GM23338 (cell line): ENCODE measurements at regions not wholly inside any gene's neighbourhood (a gene's known extent, or its start where the extent isn't known, plus 50 kb on each side); places are given as distances from the start of the nearest gene placed in this dataset.

Experiments
- CREB1 ChIP-seq: fragments of 250-450 bp; sonication (Bioruptor Pico); IDR thresholded peaks from 2 replicates; pipeline ENCODE4 v1.5.0; 2020; ENCODE audit warnings: low read depth, mild to moderate bottlenecking, moderate library complexity
- EZH2 ChIP-seq: fragments of 200-600 bp; sonication (generic); IDR thresholded peaks from one replicate; pipeline ENCODE4 v1.8.0; 2017; ENCODE audit warnings: antibody characterized with exemption, mild to moderate bottlenecking, low read depth; ENCODE audit not compliant: unreplicated experiment
- EZH2phosphoT487 ChIP-seq: fragments of 200-600 bp; sonication (generic); IDR thresholded peaks from one replicate; pipeline ENCODE4 v1.8.1; 2018; ENCODE audit warnings: antibody characterized with exemption; ENCODE audit not compliant: unreplicated experiment
- NANOG ChIP-seq: IDR thresholded peaks from 2 replicates; pipeline ENCODE4 v1.6.1; 2016; ENCODE audit warnings: antibody characterized with exemption, borderline replicate concordance
- POLR2AphosphoS5 ChIP-seq: IDR thresholded peaks from 2 replicates; pipeline ENCODE4 v1.6.1; 2016; ENCODE audit warnings: antibody characterized with exemption, low read depth
- TF ChIP-seq, protein P1 (sequence below), 2 experiments: fragments of 200-600 bp in 1 of 2; sonication (generic) in 1 of 2; conservative IDR thresholded peaks; 2 replicates each; pipeline versions ENCODE4 v1.5.1 to v1.6.1; 2016 to 2017; ENCODE audit warnings: antibody characterized with exemption in 2 of 2, low read depth in 2 of 2, mild to moderate bottlenecking in 2 of 2, moderate library complexity in 1 of 2
- TF ChIP-seq, protein P2 (sequence below): IDR thresholded peaks from one replicate; pipeline ENCODE4 v1.6.1; 2018; ENCODE audit warnings: antibody characterized with exemption; ENCODE audit not compliant: unreplicated experiment
- TF ChIP-seq, protein P3 (sequence below): IDR thresholded peaks from 2 replicates; pipeline ENCODE4 v1.6.1; 2016; ENCODE audit warnings: antibody characterized with exemption

DNA sequence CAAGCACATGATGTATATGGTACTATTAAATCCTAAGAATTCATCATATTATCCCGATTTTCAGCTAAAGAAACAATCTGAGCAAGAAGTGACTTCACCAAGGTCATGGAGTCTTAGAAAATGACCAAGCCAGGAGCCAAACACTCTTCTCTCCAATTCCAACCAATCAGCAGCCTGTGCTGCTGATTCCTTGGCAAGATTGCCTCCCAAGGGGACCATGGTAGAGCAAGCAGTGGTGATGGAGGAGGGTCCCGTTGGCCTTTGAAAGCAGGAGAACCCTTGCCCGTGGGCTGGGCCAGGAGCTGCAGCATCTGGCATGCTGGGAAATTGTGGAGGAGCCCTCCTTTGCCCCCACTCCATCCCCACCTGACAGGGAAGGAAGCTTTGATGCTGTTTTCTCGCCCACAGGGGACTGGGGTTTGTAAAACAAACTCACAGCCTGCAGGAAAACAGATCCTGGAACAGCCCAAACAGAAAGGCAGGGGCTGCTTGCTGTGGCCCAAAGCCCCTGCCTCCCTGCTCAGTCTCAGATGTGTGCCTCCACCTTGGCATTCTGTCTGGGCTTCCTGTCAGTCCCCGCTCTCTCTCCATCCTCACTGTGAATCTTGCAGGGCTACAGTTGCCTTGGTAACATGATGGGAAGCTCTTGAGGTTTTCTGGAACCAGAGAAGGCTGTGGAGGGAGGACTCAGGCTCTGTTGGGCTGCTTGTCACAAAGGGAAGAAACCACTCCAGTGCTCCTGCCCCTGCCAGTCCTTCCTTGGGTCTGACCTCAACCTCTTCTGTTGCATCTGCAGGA, 70.8 kb upstream of the HSPA9 start:
- TF ChIP-seq NANOG = no peak
- TF ChIP-seq, protein P1, sequence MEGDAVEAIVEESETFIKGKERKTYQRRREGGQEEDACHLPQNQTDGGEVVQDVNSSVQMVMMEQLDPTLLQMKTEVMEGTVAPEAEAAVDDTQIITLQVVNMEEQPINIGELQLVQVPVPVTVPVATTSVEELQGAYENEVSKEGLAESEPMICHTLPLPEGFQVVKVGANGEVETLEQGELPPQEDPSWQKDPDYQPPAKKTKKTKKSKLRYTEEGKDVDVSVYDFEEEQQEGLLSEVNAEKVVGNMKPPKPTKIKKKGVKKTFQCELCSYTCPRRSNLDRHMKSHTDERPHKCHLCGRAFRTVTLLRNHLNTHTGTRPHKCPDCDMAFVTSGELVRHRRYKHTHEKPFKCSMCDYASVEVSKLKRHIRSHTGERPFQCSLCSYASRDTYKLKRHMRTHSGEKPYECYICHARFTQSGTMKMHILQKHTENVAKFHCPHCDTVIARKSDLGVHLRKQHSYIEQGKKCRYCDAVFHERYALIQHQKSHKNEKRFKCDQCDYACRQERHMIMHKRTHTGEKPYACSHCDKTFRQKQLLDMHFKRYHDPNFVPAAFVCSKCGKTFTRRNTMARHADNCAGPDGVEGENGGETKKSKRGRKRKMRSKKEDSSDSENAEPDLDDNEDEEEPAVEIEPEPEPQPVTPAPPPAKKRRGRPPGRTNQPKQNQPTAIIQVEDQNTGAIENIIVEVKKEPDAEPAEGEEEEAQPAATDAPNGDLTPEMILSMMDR (conservative IDR thresholded peaks at IDR 0.05; ENCODE audit: low read depth in 2 of 2) = no peak
- no peak for TF ChIP-seq EZH2phosphoT487
- TF ChIP-seq, protein P2, sequence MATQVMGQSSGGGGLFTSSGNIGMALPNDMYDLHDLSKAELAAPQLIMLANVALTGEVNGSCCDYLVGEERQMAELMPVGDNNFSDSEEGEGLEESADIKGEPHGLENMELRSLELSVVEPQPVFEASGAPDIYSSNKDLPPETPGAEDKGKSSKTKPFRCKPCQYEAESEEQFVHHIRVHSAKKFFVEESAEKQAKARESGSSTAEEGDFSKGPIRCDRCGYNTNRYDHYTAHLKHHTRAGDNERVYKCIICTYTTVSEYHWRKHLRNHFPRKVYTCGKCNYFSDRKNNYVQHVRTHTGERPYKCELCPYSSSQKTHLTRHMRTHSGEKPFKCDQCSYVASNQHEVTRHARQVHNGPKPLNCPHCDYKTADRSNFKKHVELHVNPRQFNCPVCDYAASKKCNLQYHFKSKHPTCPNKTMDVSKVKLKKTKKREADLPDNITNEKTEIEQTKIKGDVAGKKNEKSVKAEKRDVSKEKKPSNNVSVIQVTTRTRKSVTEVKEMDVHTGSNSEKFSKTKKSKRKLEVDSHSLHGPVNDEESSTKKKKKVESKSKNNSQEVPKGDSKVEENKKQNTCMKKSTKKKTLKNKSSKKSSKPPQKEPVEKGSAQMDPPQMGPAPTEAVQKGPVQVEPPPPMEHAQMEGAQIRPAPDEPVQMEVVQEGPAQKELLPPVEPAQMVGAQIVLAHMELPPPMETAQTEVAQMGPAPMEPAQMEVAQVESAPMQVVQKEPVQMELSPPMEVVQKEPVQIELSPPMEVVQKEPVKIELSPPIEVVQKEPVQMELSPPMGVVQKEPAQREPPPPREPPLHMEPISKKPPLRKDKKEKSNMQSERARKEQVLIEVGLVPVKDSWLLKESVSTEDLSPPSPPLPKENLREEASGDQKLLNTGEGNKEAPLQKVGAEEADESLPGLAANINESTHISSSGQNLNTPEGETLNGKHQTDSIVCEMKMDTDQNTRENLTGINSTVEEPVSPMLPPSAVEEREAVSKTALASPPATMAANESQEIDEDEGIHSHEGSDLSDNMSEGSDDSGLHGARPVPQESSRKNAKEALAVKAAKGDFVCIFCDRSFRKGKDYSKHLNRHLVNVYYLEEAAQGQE = no peak
- no peak for TF ChIP-seq EZH2
- no peak for TF ChIP-seq POLR2AphosphoS5
- TF ChIP-seq, protein P3, sequence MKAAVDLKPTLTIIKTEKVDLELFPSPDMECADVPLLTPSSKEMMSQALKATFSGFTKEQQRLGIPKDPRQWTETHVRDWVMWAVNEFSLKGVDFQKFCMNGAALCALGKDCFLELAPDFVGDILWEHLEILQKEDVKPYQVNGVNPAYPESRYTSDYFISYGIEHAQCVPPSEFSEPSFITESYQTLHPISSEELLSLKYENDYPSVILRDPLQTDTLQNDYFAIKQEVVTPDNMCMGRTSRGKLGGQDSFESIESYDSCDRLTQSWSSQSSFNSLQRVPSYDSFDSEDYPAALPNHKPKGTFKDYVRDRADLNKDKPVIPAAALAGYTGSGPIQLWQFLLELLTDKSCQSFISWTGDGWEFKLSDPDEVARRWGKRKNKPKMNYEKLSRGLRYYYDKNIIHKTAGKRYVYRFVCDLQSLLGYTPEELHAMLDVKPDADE = no peak
- TF ChIP-seq CREB1 = no peak
